MM.1S (cell line): ENCODE measurements at regions not wholly inside any gene's neighbourhood (a gene's known extent, or its start where the extent isn't known, plus 50 kb on each side); places are given as distances from the start of the nearest gene placed in this dataset.

ENCODE experiments used
- DNase-seq: peaks from one replicate; pipeline ENCODE4 v3.0.0-alpha.2; 2015
- H2AFZ ChIP-seq: fragments of 300-600 bp; sonication (generic); 2 replicates; pipeline ENCODE4 v1.6.0; 2016; ENCODE audit warnings: antibody characterized with exemption, low read length
- H3F3A ChIP-seq: fragments of 300-600 bp; sonication (generic); 2 replicates; pipeline ENCODE4 v1.6.1; 2016; ENCODE audit warnings: mild to moderate bottlenecking, antibody characterized with exemption, low read length, moderate library complexity, mixed read lengths; ENCODE audit not compliant: insufficient read depth
- H3K27ac ChIP-seq: fragments of 300-600 bp; sonication (generic); 2 replicates; pipeline ENCODE4 v1.5.1; 2016; ENCODE audit warnings: mild to moderate bottlenecking, low read length
- H3K27me3 ChIP-seq: fragments of 300-600 bp; sonication (generic); replicated peaks from 2 replicates; pipeline ENCODE4 v1.6.0; 2016; ENCODE audit warnings: low read length; ENCODE audit not compliant: insufficient read depth
- H3K36me3 ChIP-seq: fragments of 300-600 bp; sonication (generic); replicated peaks from 2 replicates; pipeline ENCODE4 v1.6.1; 2016; ENCODE audit warnings: mild to moderate bottlenecking, low read length, mixed read lengths; ENCODE audit not compliant: insufficient read depth
- H3K4me1 ChIP-seq: fragments of 300-600 bp; sonication (generic); 2 replicates; pipeline ENCODE4 v1.6.1; 2016; ENCODE audit warnings: low read length, mixed read lengths
- H3K4me2 ChIP-seq: fragments of 300-600 bp; sonication (generic); 2 replicates; pipeline ENCODE4 v1.6.0; 2016; ENCODE audit warnings: low read depth, low read length
- H3K4me3 ChIP-seq: fragments of 300-600 bp; sonication (generic); 2 replicates; pipeline ENCODE4 v1.5.1; 2016; ENCODE audit warnings: low read length, mixed read lengths
- H3K79me2 ChIP-seq: fragments of 300-600 bp; sonication (generic); 2 replicates; pipeline ENCODE4 v1.6.1; 2016; ENCODE audit warnings: mixed run types, low read length, mixed read lengths
- H3K9ac ChIP-seq: fragments of 300-600 bp; sonication (generic); 2 replicates; pipeline ENCODE4 v1.6.1; 2016; ENCODE audit warnings: low read length, mixed read lengths
- H3K9me2 ChIP-seq: fragments of 300-600 bp; sonication (generic); replicated peaks from 2 replicates; pipeline ENCODE4 v1.6.1; 2016; ENCODE audit warnings: mild to moderate bottlenecking, low read length, mixed read lengths; ENCODE audit not compliant: insufficient read depth
- H3K9me3 ChIP-seq: fragments of 300-600 bp; sonication (generic); replicated peaks from 2 replicates; pipeline ENCODE4 v1.6.1; 2016; ENCODE audit warnings: mild to moderate bottlenecking, low read length, mixed read lengths; ENCODE audit not compliant: insufficient read depth
- H4K20me1 ChIP-seq: fragments of 300-600 bp; sonication (generic); 2 replicates; pipeline ENCODE4 v1.6.1; 2016; ENCODE audit warnings: mild to moderate bottlenecking, low read length, moderate library complexity, mixed read lengths; ENCODE audit not compliant: insufficient read depth
- EZH2 ChIP-seq: fragments of 300-600 bp; sonication (generic); optimal IDR thresholded peaks from 2 replicates; pipeline ENCODE3; 2017; ENCODE audit warnings: low read depth, mild to moderate bottlenecking, antibody characterized with exemption, low read length, mixed read lengths
- EZH2phosphoT487 ChIP-seq: fragments of 300-600 bp; sonication (generic); IDR thresholded peaks from 2 replicates; pipeline ENCODE4 v1.6.1; 2018; ENCODE audit warnings: antibody characterized with exemption, low read length
- TF ChIP-seq, protein P1 (sequence below): fragments of 300-600 bp; sonication (generic); IDR thresholded peaks from 2 replicates; pipeline ENCODE4 v1.5.1; 2016; ENCODE audit warnings: antibody characterized with exemption, low read length, mixed read lengths

DNA sequence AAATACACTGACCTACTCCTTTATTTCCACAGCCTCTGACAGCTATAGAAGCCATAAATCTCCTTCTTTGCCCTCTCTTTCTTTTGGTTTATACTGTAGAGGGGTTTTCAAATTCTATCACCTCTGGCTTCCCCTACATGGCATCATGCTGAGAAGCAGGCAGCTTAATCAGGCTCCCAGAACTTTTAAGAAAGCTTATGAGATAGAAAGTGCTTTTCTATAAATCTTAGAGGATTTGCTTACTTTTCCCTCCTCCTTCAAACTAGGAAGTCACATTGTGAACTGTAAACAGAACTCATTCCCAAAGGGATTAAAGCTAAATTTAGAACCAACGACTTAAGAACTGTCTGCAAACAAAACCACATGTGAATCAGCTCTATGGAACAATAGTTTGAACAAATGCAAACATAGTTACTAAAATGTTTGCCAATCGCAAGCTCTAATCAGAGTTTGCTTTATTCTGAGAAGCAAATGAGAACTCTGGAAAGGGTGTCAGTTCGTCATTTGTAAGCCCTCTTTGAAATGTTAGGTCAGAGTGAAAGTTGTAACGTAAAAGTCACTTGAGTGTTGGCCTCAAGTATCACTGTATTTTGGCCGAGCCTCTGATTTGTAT is 344.1 kb downstream of the RFC3 start:
- Histone ChIP-seq H2AFZ (no peak overlapping the region), H3K9me2 (no peaks in the 10 kb centered on the region), H3F3A (no peaks in the 10 kb centered on the region), H4K20me1 (no peaks in the 10 kb centered on the region), H3K36me3 (no peaks in the 10 kb centered on the region), H3K4me2 (no peak overlapping the region), H3K4me3 (no peak overlapping the region), H3K9me3 (no peaks in the 10 kb centered on the region), H3K79me2 (no peaks in the 10 kb centered on the region), H3K4me1 (no peaks in the 10 kb centered on the region), H3K27ac (no peak overlapping the region), H3K27me3 (no peaks in the 10 kb centered on the region), H3K9ac (no peak overlapping the region)
- TF ChIP-seq EZH2phosphoT487 = no peak
- TF ChIP-seq, protein P1, sequence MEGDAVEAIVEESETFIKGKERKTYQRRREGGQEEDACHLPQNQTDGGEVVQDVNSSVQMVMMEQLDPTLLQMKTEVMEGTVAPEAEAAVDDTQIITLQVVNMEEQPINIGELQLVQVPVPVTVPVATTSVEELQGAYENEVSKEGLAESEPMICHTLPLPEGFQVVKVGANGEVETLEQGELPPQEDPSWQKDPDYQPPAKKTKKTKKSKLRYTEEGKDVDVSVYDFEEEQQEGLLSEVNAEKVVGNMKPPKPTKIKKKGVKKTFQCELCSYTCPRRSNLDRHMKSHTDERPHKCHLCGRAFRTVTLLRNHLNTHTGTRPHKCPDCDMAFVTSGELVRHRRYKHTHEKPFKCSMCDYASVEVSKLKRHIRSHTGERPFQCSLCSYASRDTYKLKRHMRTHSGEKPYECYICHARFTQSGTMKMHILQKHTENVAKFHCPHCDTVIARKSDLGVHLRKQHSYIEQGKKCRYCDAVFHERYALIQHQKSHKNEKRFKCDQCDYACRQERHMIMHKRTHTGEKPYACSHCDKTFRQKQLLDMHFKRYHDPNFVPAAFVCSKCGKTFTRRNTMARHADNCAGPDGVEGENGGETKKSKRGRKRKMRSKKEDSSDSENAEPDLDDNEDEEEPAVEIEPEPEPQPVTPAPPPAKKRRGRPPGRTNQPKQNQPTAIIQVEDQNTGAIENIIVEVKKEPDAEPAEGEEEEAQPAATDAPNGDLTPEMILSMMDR = no peak
- TF ChIP-seq EZH2 = no peak
- no peak for DNase-seq

DNA sequence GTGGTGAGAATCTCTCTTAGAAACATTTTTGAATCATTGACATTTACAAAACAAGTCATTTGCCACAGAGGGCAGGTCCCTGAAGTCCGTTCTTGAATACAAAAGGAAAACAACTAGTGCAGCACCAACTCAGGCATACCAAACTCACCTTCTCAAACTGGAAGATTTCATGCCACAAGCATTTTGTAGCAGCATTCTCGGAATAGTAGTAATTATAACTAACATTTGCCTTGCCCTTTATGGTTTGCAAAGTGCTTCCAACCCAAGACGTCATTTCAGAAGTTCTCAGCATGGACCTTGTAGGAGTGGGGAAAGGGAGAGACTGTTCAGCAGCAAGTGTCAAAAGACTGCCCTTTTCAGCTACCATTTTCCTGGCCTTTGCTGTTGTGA is 344.6 kb downstream of the RFC3 start:
- Histone ChIP-seq H4K20me1 (no peaks in the 10 kb centered on the region), H3K9me2 (no peaks in the 10 kb centered on the region), H3K79me2 (no peaks in the 10 kb centered on the region), H3K27me3 (no peaks in the 10 kb centered on the region), H3K27ac (no peak overlapping the region), H3K9me3 (no peaks in the 10 kb centered on the region), H3K9ac (no peak overlapping the region), H3K4me2 (no peak overlapping the region), H3K36me3 (no peaks in the 10 kb centered on the region), H3F3A (no peaks in the 10 kb centered on the region), H2AFZ (no peak overlapping the region), H3K4me3 (no peak overlapping the region), H3K4me1 (no peaks in the 10 kb centered on the region)
- TF ChIP-seq, protein P1 = no peak
- TF ChIP-seq EZH2phosphoT487 (no peak), EZH2 (no peak)
- no peak for DNase-seq

DNA sequence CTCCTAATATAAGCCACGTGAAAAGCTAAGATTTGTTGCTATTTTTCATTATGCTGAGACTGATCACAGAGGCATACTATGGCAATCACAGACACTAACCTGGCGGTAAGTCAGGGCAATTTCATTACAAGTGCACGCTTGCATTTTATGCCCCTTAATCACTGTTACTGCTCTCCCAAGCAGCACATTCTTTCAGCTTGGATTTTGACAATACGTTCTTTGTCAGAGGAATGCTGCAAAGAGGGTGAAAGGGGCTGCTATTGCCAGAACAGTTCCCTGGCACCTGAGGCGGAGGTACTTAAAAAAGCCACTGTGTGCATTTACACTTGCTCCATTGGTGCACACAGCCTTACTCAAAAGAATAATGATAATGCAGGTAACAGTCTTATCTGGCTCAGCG is 346.6 kb downstream of the RFC3 start:
- no peak overlapping the region for H2AFZ ChIP-seq
- H3K4me2 ChIP-seq = no peak overlapping the region
- H4K20me1 ChIP-seq = no peaks in the 10 kb centered on the region
- no peaks in the 10 kb centered on the region for H3K27me3 ChIP-seq
- no peaks in the 10 kb centered on the region for H3K79me2 ChIP-seq
- no peak for DNase-seq
- no peak overlapping the region for H3K4me3 ChIP-seq
- H3K9me2 ChIP-seq = no peaks in the 10 kb centered on the region
- no peak overlapping the region for H3K27ac ChIP-seq
- H3K36me3 ChIP-seq = no peaks in the 10 kb centered on the region
- no peak overlapping the region for H3K9ac ChIP-seq
- H3K4me1 ChIP-seq = no peaks in the 10 kb centered on the region
- no peak for TF ChIP-seq EZH2phosphoT487
- TF ChIP-seq EZH2 = no peak
- TF ChIP-seq, protein P1 = no peak
- H3F3A ChIP-seq = no peaks in the 10 kb centered on the region
- H3K9me3 ChIP-seq = no peaks in the 10 kb centered on the region
